Pancreas (tissue), 10 donors: ENCODE measurements at regions not wholly inside any gene's neighbourhood (a gene's known extent, or its start where the extent isn't known, plus 50 kb on each side); places are given as distances from the start of the nearest gene placed in this dataset.

ENCODE experiments used
- ATAC-seq, 4 donors: fragments of 200-7000 bp; cut with Tn5 transposase; one replicate each; pipeline versions ENCODE4 v1.8.0 to v1.9.1; 2020; ENCODE audit warnings: mild to moderate bottlenecking in 4 of 4, moderate library complexity in 4 of 4
- DNase-seq, 6 donors: peaks; one replicate each; pipeline ENCODE4 v3.0.0-alpha.2; 2020
- FAIRE-seq: peaks from 2 replicates; lab custom pipeline; 2012; peaks lifted over from hg19 to GRCh38; lab: Jason Lieb, UNC
- H3K27ac ChIP-seq, 4 donors: fragments of 200-600 bp; sonication (generic); 1 replicate in 3 of 4; 2 replicates in 1 of 4; pipeline versions ENCODE4 v1.5.0 to v1.8.0; 2020
- H3K27me3 ChIP-seq, 4 donors: fragments of 200-600 bp; one replicate each; pipeline ENCODE4 v1.8.0; 2021
- H3K36me3 ChIP-seq, 3 donors: fragments of 200-600 bp; sonication (generic) in 1 of 3; one replicate each; pipeline versions ENCODE4 v1.5.0 to v1.8.0; 2020 to 2021
- H3K4me1 ChIP-seq, 3 donors: fragments of 200-600 bp; one replicate each; pipeline ENCODE4 v1.8.0; 2021
- H3K4me3 ChIP-seq, 4 donors: fragments of 200-600 bp; sonication (generic) in 2 of 4; one replicate each; pipeline versions ENCODE4 v1.5.0 to v1.8.0; 2020 to 2021
- H3K9me3 ChIP-seq, 4 donors: fragments of 200-600 bp; one replicate each; pipeline ENCODE4 v1.8.0; 2021
- WGBS, 2 donors: extraction: QIAGEN DNeasy Blood & Tissue Kit; methylation state at CpG; one replicate each; pipeline ENCODE4 v1.1.7; 2013; 5-methylcytosine and 5-hydroxymethylcytosine counted together
- intact Hi-C, 3 donors: fragments of 100-400 bp; cut with DNase I; formaldehyde crosslinking; loops; one replicate each; pipeline versions ENCODE4 v1.11.1 to v1.14.2; 2022
- TF ChIP-seq, protein P1 (sequence below), 4 donors: fragments of 200-600 bp; sonication (generic) in 3 of 4; IDR thresholded peaks; one replicate each; pipeline versions ENCODE4 v1.5.0 to v1.8.0; 2021; ENCODE audit warnings: antibody characterized with exemption in 4 of 4
- donor health status: healthy with polysubstance abuse.
- donor health status: DM: no; HTN: no; CAD: no; lungs with moderate emphysema.
- donor health status: DM: no; HTN: no; CAD: no.
- donor health status: control.
- donor health status: control.
- donor health status: Bipolar disorder and iron deficiency.
- donor health status: DM: yes; HTN: yes; CAD: no.
- donor health status: DM: no; HTN: no; CAD: no.
- donor health status: DM: no; HTN: no; CAD: no.
- donor health status: DM: yes; HTN: yes; CAD: no.

DNA sequence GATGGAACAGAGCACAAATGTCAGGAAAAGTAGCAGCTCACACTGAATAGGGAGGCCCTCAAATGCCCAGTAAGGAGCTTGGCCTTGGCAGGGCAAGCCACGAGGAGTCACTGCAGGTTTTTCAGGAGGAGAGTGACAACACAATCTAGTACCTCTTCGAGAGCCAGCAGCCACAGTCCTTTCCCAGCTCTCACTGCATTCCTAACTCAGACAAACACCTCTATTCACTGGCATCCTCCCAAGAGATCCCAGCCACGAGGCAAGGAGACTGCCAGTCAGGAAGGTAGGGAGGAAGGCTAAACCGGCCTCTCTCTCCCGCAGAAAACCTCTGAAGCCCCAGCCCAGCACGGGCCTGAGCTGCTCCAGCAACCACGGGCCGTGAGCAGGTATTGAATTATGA is 146.0 kb upstream of the SMAD3 start:
- DNase-seq (peak in 2 of 6 donors; percentile 31 to 47), FAIRE-seq (no peak), ATAC-seq (peak; percentile 25 to 64 (median 58))
- no peaks in the 10 kb centered on the region for H3K27me3 ChIP-seq
- WGBS, 2 donors = 45 to 47% methylated on average over 8 of the region's 8 CpGs
- no peak overlapping the region for H3K4me3 ChIP-seq
- H3K9me3 ChIP-seq = no peaks in the 10 kb centered on the region
- TF ChIP-seq, protein P1, sequence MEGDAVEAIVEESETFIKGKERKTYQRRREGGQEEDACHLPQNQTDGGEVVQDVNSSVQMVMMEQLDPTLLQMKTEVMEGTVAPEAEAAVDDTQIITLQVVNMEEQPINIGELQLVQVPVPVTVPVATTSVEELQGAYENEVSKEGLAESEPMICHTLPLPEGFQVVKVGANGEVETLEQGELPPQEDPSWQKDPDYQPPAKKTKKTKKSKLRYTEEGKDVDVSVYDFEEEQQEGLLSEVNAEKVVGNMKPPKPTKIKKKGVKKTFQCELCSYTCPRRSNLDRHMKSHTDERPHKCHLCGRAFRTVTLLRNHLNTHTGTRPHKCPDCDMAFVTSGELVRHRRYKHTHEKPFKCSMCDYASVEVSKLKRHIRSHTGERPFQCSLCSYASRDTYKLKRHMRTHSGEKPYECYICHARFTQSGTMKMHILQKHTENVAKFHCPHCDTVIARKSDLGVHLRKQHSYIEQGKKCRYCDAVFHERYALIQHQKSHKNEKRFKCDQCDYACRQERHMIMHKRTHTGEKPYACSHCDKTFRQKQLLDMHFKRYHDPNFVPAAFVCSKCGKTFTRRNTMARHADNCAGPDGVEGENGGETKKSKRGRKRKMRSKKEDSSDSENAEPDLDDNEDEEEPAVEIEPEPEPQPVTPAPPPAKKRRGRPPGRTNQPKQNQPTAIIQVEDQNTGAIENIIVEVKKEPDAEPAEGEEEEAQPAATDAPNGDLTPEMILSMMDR (IDR thresholded peaks at IDR 0.05) = no peak
- H3K27ac ChIP-seq = no peak overlapping the region
- no peaks in the 10 kb centered on the region for H3K36me3 ChIP-seq
- H3K4me1 ChIP-seq = peaks cover 0 to 2% (median 0%) of the 10 kb centered on the region in 3 donors
- intact Hi-C loops = no loop called here

DNA sequence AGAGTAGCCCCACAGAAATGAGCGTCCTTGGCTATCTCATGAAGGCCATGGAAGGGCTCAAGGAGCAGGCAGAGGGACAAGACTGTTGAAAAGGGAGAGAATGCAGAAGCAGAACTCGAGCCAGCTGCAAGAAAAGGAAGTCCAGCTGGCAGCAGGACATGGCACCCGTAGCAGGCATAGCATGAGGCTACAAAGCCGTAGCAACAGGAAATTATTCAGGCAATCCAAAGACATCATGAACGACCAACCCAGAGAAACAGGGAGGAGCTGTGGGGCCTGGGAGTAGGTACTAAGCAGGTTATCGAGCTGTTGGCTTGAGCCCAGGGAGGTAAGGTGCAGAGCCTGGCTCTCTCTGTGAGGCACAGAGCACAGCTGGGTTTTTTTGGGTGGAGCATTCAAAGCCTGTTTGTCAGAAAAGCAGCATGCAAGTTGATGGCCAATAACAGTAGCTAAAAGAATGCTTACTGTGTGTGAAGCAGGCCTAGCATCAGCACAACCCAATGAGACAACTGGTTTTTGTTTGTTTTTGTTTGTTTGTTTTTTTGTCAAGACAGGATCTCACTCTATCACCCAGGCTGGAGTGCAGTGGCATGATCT is 144.0 kb upstream of the SMAD3 start:
- Histone ChIP-seq H3K27me3 (no peaks in the 10 kb centered on the region), H3K4me3 (no peak overlapping the region), H3K27ac (peak overlapping the region in 2 of 4 donors; percentile 4 to 24), H3K9me3 (no peaks in the 10 kb centered on the region), H3K36me3 (no peaks in the 10 kb centered on the region), H3K4me1 (peaks cover 0 to 2% (median 0%) of the 10 kb centered on the region in 3 donors)
- WGBS, 2 donors = 47 to 55% methylated on average over 6 of the region's 6 CpGs
- intact Hi-C loops = no loop called here
- peak in 1 of 6 donors; percentile 27 for DNase-seq
- FAIRE-seq = no peak
- TF ChIP-seq, protein P1 (IDR thresholded peaks at IDR 0.05) = no peak
- peak in 3 of 4 donors; percentile 61 to 69 (median 67) for ATAC-seq

DNA sequence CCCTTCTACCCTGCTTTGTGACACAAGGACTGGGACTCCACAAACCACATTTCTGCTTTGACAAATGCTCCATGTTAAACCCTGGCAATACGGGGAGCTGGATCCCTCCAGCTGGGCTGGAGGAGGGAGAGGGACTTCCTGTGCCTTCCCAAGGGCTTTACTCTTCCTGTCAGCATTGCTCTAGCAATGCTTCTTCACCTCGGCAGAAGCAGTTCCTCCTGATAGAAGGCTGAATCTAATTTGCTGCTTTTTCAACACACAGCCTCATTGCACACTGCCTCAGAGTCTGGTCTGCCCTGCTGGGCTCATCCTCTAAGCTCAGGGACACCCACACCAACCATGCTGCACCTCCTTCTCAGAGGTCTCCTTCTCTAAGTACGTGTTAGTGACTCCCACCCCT is 142.8 kb upstream of the SMAD3 start:
- no peak overlapping the region for H3K4me3 ChIP-seq
- DNase-seq (no peak), FAIRE-seq (no peak), ATAC-seq (no peak)
- H3K27ac ChIP-seq = no peak overlapping the region
- no peaks in the 10 kb centered on the region for H3K27me3 ChIP-seq
- intact Hi-C loops = no loop called here
- H3K36me3 ChIP-seq = no peaks in the 10 kb centered on the region
- WGBS, 2 donors = 64 to 66% methylated on average over 3 of the region's 3 CpGs
- H3K9me3 ChIP-seq = no peaks in the 10 kb centered on the region
- TF ChIP-seq, protein P1 (IDR thresholded peaks at IDR 0.05) = no peak
- peaks cover 0 to 2% (median 0%) of the 10 kb centered on the region in 3 donors for H3K4me1 ChIP-seq

DNA sequence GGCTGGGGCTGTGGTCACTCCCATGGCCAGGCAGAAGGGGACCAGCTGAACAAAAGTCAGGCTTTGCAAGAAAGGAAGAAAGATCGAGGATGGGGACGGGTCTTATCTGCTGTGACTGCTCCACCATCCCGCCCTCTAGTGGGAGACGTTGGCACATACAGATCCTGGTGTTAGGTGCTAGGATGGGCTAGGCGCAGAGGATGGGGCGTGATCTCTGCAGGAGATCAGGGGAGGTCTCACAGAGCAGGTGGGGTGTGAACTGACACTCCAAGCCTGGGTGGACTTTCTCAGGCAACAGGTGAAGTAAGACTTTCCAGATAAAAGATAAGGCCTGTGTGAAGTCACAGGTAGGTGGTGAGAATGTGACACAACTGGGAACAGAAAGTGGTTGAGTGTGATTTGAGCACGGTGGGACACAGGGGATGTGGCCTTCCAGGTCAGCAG is 141.9 kb upstream of the SMAD3 start:
- no peaks in the 10 kb centered on the region for H3K36me3 ChIP-seq
- peak in 1 of 6 donors; percentile 31 for DNase-seq
- WGBS, 2 donors = 20% methylated on average over 7 of the region's 7 CpGs
- TF ChIP-seq, protein P1 (IDR thresholded peaks at IDR 0.05) = peak in 3 of 4 donors; percentile 13 to 25 (median 23)
- peak in 3 of 4 donors; percentile 31 to 71 (median 48) for ATAC-seq
- H3K4me1 ChIP-seq = peaks cover 0 to 2% (median 0%) of the 10 kb centered on the region in 3 donors
- intact Hi-C loops = no loop called here
- FAIRE-seq = no peak
- H3K9me3 ChIP-seq = no peaks in the 10 kb centered on the region
- no peak overlapping the region for H3K4me3 ChIP-seq
- no peaks in the 10 kb centered on the region for H3K27me3 ChIP-seq
- H3K27ac ChIP-seq = no peak overlapping the region

DNA sequence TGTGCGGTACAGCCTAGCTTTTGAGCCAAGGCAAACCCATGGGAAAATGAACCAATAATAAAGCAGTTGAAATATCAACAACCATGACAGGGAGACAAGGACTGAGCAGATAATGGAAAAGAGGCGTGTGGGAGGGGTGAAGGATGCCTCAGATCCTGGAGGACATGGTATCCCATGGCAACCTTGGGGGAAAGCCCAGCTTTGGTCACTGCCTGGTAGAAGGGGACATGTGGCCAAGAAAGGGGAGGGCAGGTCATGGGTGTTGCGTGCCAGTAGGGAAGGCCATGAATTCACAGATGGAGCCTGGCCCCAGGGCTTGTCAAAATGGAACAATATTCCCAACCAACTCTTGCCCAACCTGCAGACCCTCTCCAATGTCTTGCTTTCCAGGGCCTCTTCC is 140.5 kb upstream of the SMAD3 start:
- TF ChIP-seq, protein P1 (IDR thresholded peaks at IDR 0.05) = no peak
- 86 to 88% methylated on average over 3 of the region's 3 CpGs for WGBS, 2 donors

More for the DNA sequence above, 140.5 kb upstream of the SMAD3 start:
- ATAC-seq (no peak), DNase-seq (no peak), FAIRE-seq (no peak)
- H3K27me3 ChIP-seq = no peaks in the 10 kb centered on the region
- H3K4me3 ChIP-seq = no peak overlapping the region
- no peaks in the 10 kb centered on the region for H3K36me3 ChIP-seq
- H3K4me1 ChIP-seq = peaks cover 0 to 1% (median 0%) of the 10 kb centered on the region in 3 donors
- intact Hi-C loops = no loop called here
- no peaks in the 10 kb centered on the region for H3K9me3 ChIP-seq
- no peak overlapping the region for H3K27ac ChIP-seq
